GM23338 (cell line): ENCODE measurements at regions not wholly inside any gene's neighbourhood (a gene's known extent, or its start where the extent isn't known, plus 50 kb on each side); places are given as distances from the start of the nearest gene placed in this dataset.

ENCODE experiments used
- CREB1 ChIP-seq: fragments of 250-450 bp; sonication (Bioruptor Pico); IDR thresholded peaks from 2 replicates; pipeline ENCODE4 v1.5.0; 2020; ENCODE audit warnings: low read depth, mild to moderate bottlenecking, moderate library complexity
- CTCF ChIP-seq, 2 experiments: fragments of 200-600 bp in 1 of 2; sonication (generic) in 1 of 2; conservative IDR thresholded peaks; 2 replicates each; pipeline versions ENCODE4 v1.5.1 to v1.6.1; 2016 to 2017; ENCODE audit warnings: antibody characterized with exemption in 2 of 2, low read depth in 2 of 2, mild to moderate bottlenecking in 2 of 2, moderate library complexity in 1 of 2
- POLR2AphosphoS5 ChIP-seq: IDR thresholded peaks from 2 replicates; pipeline ENCODE4 v1.6.1; 2016; ENCODE audit warnings: antibody characterized with exemption, low read depth
- REST ChIP-seq: IDR thresholded peaks from one replicate; pipeline ENCODE4 v1.6.1; 2018; ENCODE audit warnings: antibody characterized with exemption; ENCODE audit not compliant: unreplicated experiment

GRCh38 chr5:40390281-40391149 lies 289.2 kb upstream of the PTGER4 start:
- no peak for TF ChIP-seq REST
- no peak for TF ChIP-seq CTCF (conservative IDR thresholded peaks at IDR 0.05; ENCODE audit: low read depth in 2 of 2)
- no peak for TF ChIP-seq POLR2AphosphoS5
- TF ChIP-seq CREB1 (CRISPR knock-in tag) = no peak
